Kidney (tissue), 13 donors: ENCODE measurements at regions not wholly inside any gene's neighbourhood (a gene's known extent, or its start where the extent isn't known, plus 50 kb on each side); places are given as distances from the start of the nearest gene placed in this dataset.
A peak's percentile ranks its signal among the peaks of the same experiment; 100 is the strongest.

ENCODE experiments used
- DNase-seq, 5 donors: peaks; one replicate each; pipeline ENCODE4 v3.0.0-alpha.2; 2013 to 2020
- FAIRE-seq: peaks from 2 replicates; lab custom pipeline; 2012; peaks lifted over from hg19 to GRCh38; lab: Jason Lieb, UNC
- H3K27ac ChIP-seq, 2 donors: one replicate each; pipeline ENCODE4 v1.7.0; 2013; ENCODE audit warnings: low read depth in 2 of 2, low read length in 2 of 2, inconsistent platforms in 1 of 2
- H3K27me3 ChIP-seq: one replicate; pipeline ENCODE4 v1.7.1; 2013; ENCODE audit warnings: low read length, inconsistent platforms; ENCODE audit not compliant: control insufficient read depth, insufficient read depth
- H3K36me3 ChIP-seq, 3 donors: one replicate each; pipeline versions ENCODE4 v1.7.0 to v1.7.1; 2013; ENCODE audit warnings: low read length in 3 of 3, control low read depth in 1 of 3, inconsistent platforms in 1 of 3; ENCODE audit not compliant: insufficient read depth in 3 of 3, control insufficient read depth in 2 of 3
- H3K4me1 ChIP-seq, 3 donors: one replicate each; pipeline versions ENCODE4 v1.7.0 to v1.7.1; 2013; ENCODE audit warnings: low read length in 3 of 3, inconsistent platforms in 1 of 3, low read depth in 1 of 3; ENCODE audit not compliant: control insufficient read depth in 2 of 3, insufficient read depth in 2 of 3
- H3K4me3 ChIP-seq, 3 donors: one replicate each; pipeline versions ENCODE4 v1.7.0 to v1.8.1; 2013; ENCODE audit warnings: low read length in 3 of 3, control low read depth in 1 of 3, inconsistent platforms in 1 of 3
- H3K9ac ChIP-seq, 3 donors: one replicate each; pipeline versions ENCODE4 v1.7.0 to v1.7.1; 2013; ENCODE audit warnings: low read length in 3 of 3, control low read depth in 1 of 3, inconsistent platforms in 1 of 3
- H3K9me3 ChIP-seq, 3 donors: one replicate each; pipeline versions ENCODE4 v1.7.0 to v1.7.1; 2013; ENCODE audit warnings: low read length in 3 of 3, control low read depth in 1 of 3, inconsistent platforms in 1 of 3; ENCODE audit not compliant: control insufficient read depth in 2 of 3, insufficient read depth in 1 of 3
- CTCF ChIP-seq: IDR thresholded peaks from 3 replicates; pipeline ENCODE4 v1.5.1; 2012; ENCODE audit warnings: mild to moderate bottlenecking, moderate library complexity, borderline replicate concordance; ENCODE audit not compliant: insufficient read depth; ENCODE audit errors: extremely low read depth
- intact Hi-C: fragments of 100-400 bp; cut with DNase I; formaldehyde crosslinking; loops from one replicate; pipeline ENCODE4 v1.11.1; 2022
- donor health status: control.
- donor health status: control.
- donor health status: control.
- donor health status: control.
- donor health status: control.
- donor health status: DM: yes; HTN: yes; CAD: no.
- donor health status: Normal renal cell carcinoma (clear cell type).

DNA sequence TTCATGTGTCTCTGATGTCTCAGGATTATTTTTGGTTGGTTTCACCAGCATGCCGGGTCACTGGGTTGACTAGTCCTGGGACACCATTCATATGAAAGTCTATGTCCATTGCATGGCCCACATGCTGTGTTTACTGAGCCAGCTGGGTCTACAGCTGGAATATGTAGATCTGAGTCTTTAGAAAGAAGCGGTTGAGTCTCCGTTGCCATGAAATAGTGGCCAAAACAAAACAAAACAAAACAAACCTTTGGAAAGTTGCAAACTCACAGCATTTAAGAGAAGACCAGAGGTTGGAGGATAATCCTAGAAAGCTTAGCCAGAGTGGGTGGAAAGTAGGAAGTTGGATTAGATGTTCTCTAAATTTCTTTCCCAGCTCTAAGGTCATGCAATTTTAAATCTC, 191.8 kb upstream of the NTM start:
- DNase-seq (peak in 1 of 5 donors; percentile 36), FAIRE-seq (no peak)
- Histone ChIP-seq H3K27ac (no peak overlapping the region), H3K27me3 (no peaks in the 10 kb centered on the region), H3K4me1 (peaks cover 0 to 3% (median 0%) of the 10 kb centered on the region in 3 donors), H3K36me3 (no peaks in the 10 kb centered on the region), H3K4me3 (no peak overlapping the region), H3K9ac (no peak overlapping the region), H3K9me3 (peaks cover 0 to 2% (median 0%) of the 10 kb centered on the region in 3 donors)
- intact Hi-C loops: no loop called here
- no peak for TF ChIP-seq CTCF

DNA sequence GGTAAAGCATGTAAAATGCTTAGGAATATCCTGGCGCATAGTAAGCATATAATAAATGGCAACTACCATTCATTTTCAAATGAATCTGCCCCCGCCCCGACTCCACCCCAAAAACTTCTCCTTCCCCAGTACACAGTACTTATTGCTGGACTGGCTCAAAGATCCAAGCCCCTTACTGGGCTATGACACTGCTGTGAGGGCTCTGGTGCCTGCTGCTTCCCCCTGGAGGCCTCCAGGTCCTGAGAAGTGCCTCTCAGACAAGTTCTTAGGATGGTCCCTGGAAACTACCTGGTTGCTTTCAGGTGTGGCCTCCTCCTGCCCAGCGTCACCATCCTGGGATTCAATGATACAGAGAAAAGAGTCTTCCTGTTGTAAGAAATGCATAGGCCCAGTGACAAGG, 190.6 kb upstream of the NTM start:
- Histone ChIP-seq H3K27ac (no peak overlapping the region), H3K36me3 (no peaks in the 10 kb centered on the region), H3K9ac (no peak overlapping the region), H3K4me3 (no peak overlapping the region), H3K4me1 (peaks cover 0 to 3% (median 0%) of the 10 kb centered on the region in 3 donors), H3K9me3 (no peaks in the 10 kb centered on the region), H3K27me3 (no peaks in the 10 kb centered on the region)
- no peak for FAIRE-seq
- TF ChIP-seq CTCF: no peak
- DNase-seq: no peak
- intact Hi-C loops: no loop called here

DNA sequence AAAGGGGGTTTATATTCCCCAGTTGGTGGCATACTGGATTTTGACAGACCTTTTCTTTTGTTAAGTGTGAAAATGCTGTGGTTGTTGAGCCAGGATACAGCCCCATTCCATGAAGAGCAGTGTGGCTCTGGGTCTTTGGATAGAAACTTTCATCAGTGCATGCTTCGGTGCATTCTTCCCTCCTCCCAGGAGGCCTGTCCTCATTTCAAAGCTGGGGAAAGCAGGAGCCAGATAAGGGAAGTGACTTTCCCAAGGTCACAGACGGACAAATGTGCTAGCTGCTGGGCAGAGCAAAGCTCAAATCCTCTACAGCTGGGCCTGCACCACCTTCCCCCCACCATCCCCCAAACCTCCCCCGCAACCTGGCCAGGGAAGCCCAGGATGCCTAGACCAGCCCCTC, 184.5 kb upstream of the NTM start:
- Histone ChIP-seq H3K4me1 (no peaks in the 10 kb centered on the region), H3K36me3 (no peaks in the 10 kb centered on the region), H3K4me3 (no peak overlapping the region), H3K27ac (no peak overlapping the region), H3K27me3 (no peaks in the 10 kb centered on the region), H3K9ac (no peak overlapping the region), H3K9me3 (no peaks in the 10 kb centered on the region)
- intact Hi-C loops: no loop called here
- FAIRE-seq (no peak), DNase-seq (no peak)
- TF ChIP-seq CTCF: no peak

DNA sequence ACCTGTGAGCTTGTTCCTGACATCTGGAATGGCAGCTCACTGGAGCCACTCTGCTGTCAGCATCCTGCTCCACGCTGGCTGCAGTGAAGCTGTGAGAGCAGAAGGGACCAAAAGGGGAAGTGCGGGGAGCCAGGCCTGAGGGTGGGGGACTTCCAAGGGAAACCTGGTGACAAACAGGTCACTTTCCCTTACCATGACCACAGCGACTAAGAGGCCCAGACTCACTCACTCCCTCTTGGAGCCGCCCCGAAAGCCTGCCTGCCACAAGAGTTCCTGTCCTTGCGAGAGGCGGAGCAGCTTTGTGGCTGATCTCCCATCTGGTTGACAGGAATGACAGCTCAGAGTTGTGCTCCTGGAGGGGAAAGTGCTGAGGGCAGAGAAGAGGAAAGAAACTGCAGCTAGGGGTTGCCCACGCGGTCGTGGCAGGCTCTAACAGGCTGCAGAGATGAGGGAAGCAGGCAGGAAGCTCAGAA, 183.8 kb upstream of the NTM start:
- intact Hi-C loops: no loop called here
- Histone ChIP-seq H3K27ac (no peak overlapping the region), H3K4me3 (no peak overlapping the region), H3K36me3 (no peaks in the 10 kb centered on the region), H3K9ac (no peak overlapping the region), H3K9me3 (no peaks in the 10 kb centered on the region), H3K27me3 (no peaks in the 10 kb centered on the region), H3K4me1 (no peaks in the 10 kb centered on the region)
- FAIRE-seq (no peak), DNase-seq (peak in 3 of 5 donors; percentile 10 to 24 (median 16))
- TF ChIP-seq CTCF: no peak
